ENCODE measurements at regions not wholly inside any gene's neighbourhood (a gene's known extent, or its start where the extent isn't known, plus 50 kb on each side); places are given as distances from the start of the nearest gene placed in this dataset.

GRCh38 chr20:24745206-24745605 is 203.9 kb upstream of the CST7 start:
- no peak overlapping the region for H3K4me3 ChIP-seq
- intact Hi-C loops (cut with DNase I) = no loop called here
- no peak for DNase-seq (ENCODE audit: low spot score in 2 of 2)
- no peak for TF ChIP-seq CTCF (IDR thresholded peaks at IDR 0.05)
- no peaks in the 10 kb centered on the region for H3K4me1 ChIP-seq
- H3K36me3 ChIP-seq = no peaks in the 10 kb centered on the region
- H3K27ac ChIP-seq = no peak overlapping the region
- H3K27me3 ChIP-seq = no peaks in the 10 kb centered on the region
- H3K9me3 ChIP-seq = peaks cover 0 to 5% of the 10 kb centered on the region in 2 donors

- H3K36me3 ChIP-seq = no peaks in the 10 kb centered on the region
- H3K9me3 ChIP-seq = peaks cover 0 to 5% of the 10 kb centered on the region in 2 donors
- no peaks in the 10 kb centered on the region for H3K4me1 ChIP-seq
- TF ChIP-seq CTCF (IDR thresholded peaks at IDR 0.05) = no peak
- H3K27me3 ChIP-seq = no peaks in the 10 kb centered on the region
- DNase-seq (ENCODE audit: low spot score in 2 of 2) = no peak
- no peak overlapping the region for H3K4me3 ChIP-seq
- no peak overlapping the region for H3K27ac ChIP-seq
- intact Hi-C loops (cut with DNase I) = no loop called here
Observed at GRCh38 chr20:24745617-24746350, 203.3 kb upstream of the CST7 start.

GRCh38 chr20:24746351-24746685 is 202.8 kb upstream of the CST7 start:
- no peak for DNase-seq (ENCODE audit: low spot score in 2 of 2)
- intact Hi-C loops (cut with DNase I) = no loop called here
- no peak overlapping the region for H3K27ac ChIP-seq
- H3K9me3 ChIP-seq = peaks cover 0 to 5% of the 10 kb centered on the region in 2 donors
- H3K4me1 ChIP-seq = no peaks in the 10 kb centered on the region
- no peaks in the 10 kb centered on the region for H3K36me3 ChIP-seq
- no peak for TF ChIP-seq CTCF (IDR thresholded peaks at IDR 0.05)
- no peaks in the 10 kb centered on the region for H3K27me3 ChIP-seq
- H3K4me3 ChIP-seq = no peak overlapping the region

GRCh38 chr20:24747010-24747712 is 201.9 kb upstream of the CST7 start:
- no peaks in the 10 kb centered on the region for H3K4me1 ChIP-seq
- H3K9me3 ChIP-seq = peaks cover 0 to 5% of the 10 kb centered on the region in 2 donors
- no peaks in the 10 kb centered on the region for H3K36me3 ChIP-seq
- H3K27ac ChIP-seq = no peak overlapping the region
- no peak for DNase-seq (ENCODE audit: low spot score in 2 of 2)
- no peak for TF ChIP-seq CTCF (IDR thresholded peaks at IDR 0.05)
- H3K4me3 ChIP-seq = no peak overlapping the region
- H3K27me3 ChIP-seq = no peaks in the 10 kb centered on the region
- intact Hi-C loops (cut with DNase I) = no loop called here

GRCh38 chr20:24747881-24748595 is 201.0 kb upstream of the CST7 start:
- no peak overlapping the region for H3K27ac ChIP-seq
- no peaks in the 10 kb centered on the region for H3K36me3 ChIP-seq
- DNase-seq (ENCODE audit: low spot score in 2 of 2) = no peak
- no peak for TF ChIP-seq CTCF (IDR thresholded peaks at IDR 0.05)
- H3K9me3 ChIP-seq = peaks cover 0 to 5% of the 10 kb centered on the region in 2 donors
- H3K4me3 ChIP-seq = no peak overlapping the region
- no peaks in the 10 kb centered on the region for H3K4me1 ChIP-seq
- H3K27me3 ChIP-seq = no peaks in the 10 kb centered on the region
- intact Hi-C loops (cut with DNase I) = no loop called here
